ENCODE measurements at regions not wholly inside any gene's neighbourhood (a gene's known extent, or its start where the extent isn't known, plus 50 kb on each side); places are given as distances from the start of the nearest gene placed in this dataset.

DNA sequence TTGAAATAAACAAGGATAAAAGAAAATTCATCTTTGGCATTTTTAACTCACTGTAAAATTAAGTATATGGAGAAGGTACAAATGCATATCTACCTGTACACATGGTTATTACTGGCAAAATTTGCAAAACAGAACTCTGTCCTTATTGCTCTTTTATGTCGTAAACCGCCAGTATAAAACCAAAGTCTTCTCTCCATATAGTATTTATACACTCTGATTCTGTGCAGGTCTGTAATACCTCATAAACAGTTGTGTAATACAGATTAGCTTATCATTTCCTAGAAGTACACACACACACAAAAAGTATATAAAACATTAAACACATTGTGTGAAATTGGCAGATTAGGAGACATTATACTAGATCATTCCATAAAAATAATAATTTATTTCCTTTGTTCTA, 406.6 kb upstream of the ANO3 start:
- no peaks in the 10 kb centered on the region for H3K27me3 ChIP-seq (ENCODE audit: insufficient read depth, low read length)
- intact Hi-C loops (cut with micrococcal nuclease) = no loop called here
- H3K9ac ChIP-seq (ENCODE audit: low read length) = no peak overlapping the region
- H3K27ac ChIP-seq (ENCODE audit: low read depth, low read length) = no peak overlapping the region
- no peak overlapping the region for H3K4me2 ChIP-seq (ENCODE audit: low read length)
- no peak overlapping the region for H3K4me3 ChIP-seq (replicated peaks in 1 of 2; ENCODE audit: low read depth in 1 of 2, low read length in 2 of 2)
- BruUV-seq (replicated peaks) = no TSS peak
- ChIA-PET CTCF (no interaction called here), RAD21 (ENCODE audit: low non-redundant PET in 1 of 2, low total read pairs in 2 of 2, uncharacterized antibody in 2 of 2, unreplicated experiment in 2 of 2) (no interaction called here), POLR2A (no interaction called here)
- H4K20me1 ChIP-seq (ENCODE audit: insufficient read depth) = no peaks in the 10 kb centered on the region
- H2AFZ ChIP-seq (ENCODE audit: low read depth, low read length, poor library complexity, severe bottlenecking) = no peak overlapping the region
- TF ChIP-seq, protein P1, sequence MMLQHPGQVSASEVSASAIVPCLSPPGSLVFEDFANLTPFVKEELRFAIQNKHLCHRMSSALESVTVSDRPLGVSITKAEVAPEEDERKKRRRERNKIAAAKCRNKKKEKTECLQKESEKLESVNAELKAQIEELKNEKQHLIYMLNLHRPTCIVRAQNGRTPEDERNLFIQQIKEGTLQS (IDR thresholded peaks at IDR 0.05) = no peak
- TF ChIP-seq TCF7L2 (IDR thresholded peaks at IDR 0.05; ENCODE audit: borderline replicate concordance, extremely low read depth, insufficient read depth, insufficient read length) (no peak), POLR2A (IDR thresholded peaks at IDR 0.05; ENCODE audit: borderline replicate concordance, extremely low read depth, insufficient read depth, insufficient read length) (no peak)
- H3K4me1 ChIP-seq (ENCODE audit: control insufficient read depth in 1 of 2, insufficient read depth in 2 of 2, low read length in 2 of 2) = no peaks in the 10 kb centered on the region
- H3K79me2 ChIP-seq (ENCODE audit: insufficient read depth, low read length) = no peaks in the 10 kb centered on the region
- no peaks in the 10 kb centered on the region for H3K9me2 ChIP-seq (ENCODE audit: insufficient read depth)
- no peaks in the 10 kb centered on the region for H3K36me3 ChIP-seq (ENCODE audit: control insufficient read depth in 1 of 2, insufficient read depth in 2 of 2, low read length in 2 of 2)
- ATAC-seq (no peak), DNase-seq (ENCODE audit: low read depth, low spot score) (no peak)
- peaks cover 6 to 7% of the 10 kb centered on the region in 2 experiments; a peak in 3 of 4 replicates for H3K9me3 ChIP-seq (ENCODE audit: control insufficient read depth in 1 of 2, insufficient read depth in 1 of 2, low read depth in 1 of 2, low read length in 2 of 2)

DNA sequence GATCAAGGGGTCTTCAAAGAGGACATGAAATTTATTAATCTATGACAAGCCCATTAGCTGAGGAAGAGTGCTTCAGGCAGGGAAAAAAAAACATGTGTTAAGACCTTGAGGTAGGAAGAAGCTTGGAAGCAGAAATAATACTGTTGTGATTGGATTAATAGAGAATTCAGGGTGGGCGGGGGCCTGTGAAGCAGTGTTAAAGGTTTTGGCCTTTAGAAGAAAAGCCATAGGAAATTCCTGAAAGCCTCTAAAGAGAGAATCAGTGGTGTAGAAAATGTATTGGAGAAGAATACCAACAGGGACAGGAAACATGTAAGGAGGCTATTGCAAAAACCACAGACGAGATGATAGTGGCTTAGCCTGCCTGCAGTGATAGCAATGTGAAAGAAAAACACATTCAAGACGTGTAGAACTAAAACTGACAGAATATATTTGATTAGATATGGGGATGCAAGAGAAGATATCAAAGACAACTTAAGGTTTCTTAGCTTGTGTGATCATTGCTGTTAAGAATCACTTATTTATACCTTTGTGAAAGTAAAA, 404.4 kb upstream of the ANO3 start:
- no peak overlapping the region for H3K4me3 ChIP-seq (replicated peaks in 1 of 2; ENCODE audit: low read depth in 1 of 2, low read length in 2 of 2)
- BruUV-seq (replicated peaks) = no TSS peak
- H4K20me1 ChIP-seq (ENCODE audit: insufficient read depth) = no peaks in the 10 kb centered on the region
- no peak overlapping the region for H3K4me2 ChIP-seq (ENCODE audit: low read length)
- ATAC-seq (no peak), DNase-seq (ENCODE audit: low read depth, low spot score) (no peak)
- CTCF ChIA-PET = no interaction called here
- no peaks in the 10 kb centered on the region for H3K27me3 ChIP-seq (ENCODE audit: insufficient read depth, low read length)
- no peaks in the 10 kb centered on the region for H3K79me2 ChIP-seq (ENCODE audit: insufficient read depth, low read length)
- H3K9me3 ChIP-seq (ENCODE audit: control insufficient read depth in 1 of 2, insufficient read depth in 1 of 2, low read depth in 1 of 2, low read length in 2 of 2) = peaks cover 9 to 14% of the 10 kb centered on the region in 2 experiments; a peak in 3 of 4 replicates
- H3K36me3 ChIP-seq (ENCODE audit: control insufficient read depth in 1 of 2, insufficient read depth in 2 of 2, low read length in 2 of 2) = no peaks in the 10 kb centered on the region
- RAD21 ChIA-PET (ENCODE audit: low non-redundant PET in 1 of 2, low total read pairs in 2 of 2, uncharacterized antibody in 2 of 2, unreplicated experiment in 2 of 2) = no interaction called here
- H3K4me1 ChIP-seq (ENCODE audit: control insufficient read depth in 1 of 2, insufficient read depth in 2 of 2, low read length in 2 of 2) = no peaks in the 10 kb centered on the region
- H3K9ac ChIP-seq (ENCODE audit: low read length) = no peak overlapping the region
- POLR2A ChIA-PET = no interaction called here
- H3K27ac ChIP-seq (ENCODE audit: low read depth, low read length) = no peak overlapping the region
- H2AFZ ChIP-seq (ENCODE audit: low read depth, low read length, poor library complexity, severe bottlenecking) = no peak overlapping the region
- H3K9me2 ChIP-seq (ENCODE audit: insufficient read depth) = no peaks in the 10 kb centered on the region
- intact Hi-C loops (cut with micrococcal nuclease) = no loop called here
- TF ChIP-seq RAD21 (IDR thresholded peaks at IDR 0.05; ENCODE audit: low read depth) (no peak), CBX3 (IDR thresholded peaks at IDR 0.05; ENCODE audit: low read depth) (no peak), ZFX (IDR thresholded peaks at IDR 0.05) (no peak), YY1 (IDR thresholded peaks at IDR 0.05; ENCODE audit: extremely low read depth, insufficient replicate concordance, low read depth, low read length) (no peak)
- TF ChIP-seq, protein P2, sequence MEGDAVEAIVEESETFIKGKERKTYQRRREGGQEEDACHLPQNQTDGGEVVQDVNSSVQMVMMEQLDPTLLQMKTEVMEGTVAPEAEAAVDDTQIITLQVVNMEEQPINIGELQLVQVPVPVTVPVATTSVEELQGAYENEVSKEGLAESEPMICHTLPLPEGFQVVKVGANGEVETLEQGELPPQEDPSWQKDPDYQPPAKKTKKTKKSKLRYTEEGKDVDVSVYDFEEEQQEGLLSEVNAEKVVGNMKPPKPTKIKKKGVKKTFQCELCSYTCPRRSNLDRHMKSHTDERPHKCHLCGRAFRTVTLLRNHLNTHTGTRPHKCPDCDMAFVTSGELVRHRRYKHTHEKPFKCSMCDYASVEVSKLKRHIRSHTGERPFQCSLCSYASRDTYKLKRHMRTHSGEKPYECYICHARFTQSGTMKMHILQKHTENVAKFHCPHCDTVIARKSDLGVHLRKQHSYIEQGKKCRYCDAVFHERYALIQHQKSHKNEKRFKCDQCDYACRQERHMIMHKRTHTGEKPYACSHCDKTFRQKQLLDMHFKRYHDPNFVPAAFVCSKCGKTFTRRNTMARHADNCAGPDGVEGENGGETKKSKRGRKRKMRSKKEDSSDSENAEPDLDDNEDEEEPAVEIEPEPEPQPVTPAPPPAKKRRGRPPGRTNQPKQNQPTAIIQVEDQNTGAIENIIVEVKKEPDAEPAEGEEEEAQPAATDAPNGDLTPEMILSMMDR (IDR thresholded peaks at IDR 0.05 in 2 of 3, conservative IDR thresholded peaks at IDR 0.05 in 1 of 3; ENCODE audit: borderline replicate concordance in 1 of 3, insufficient read depth in 1 of 3, low read depth in 2 of 3, low read length in 2 of 3) = no peak
- TF ChIP-seq, protein P3, sequence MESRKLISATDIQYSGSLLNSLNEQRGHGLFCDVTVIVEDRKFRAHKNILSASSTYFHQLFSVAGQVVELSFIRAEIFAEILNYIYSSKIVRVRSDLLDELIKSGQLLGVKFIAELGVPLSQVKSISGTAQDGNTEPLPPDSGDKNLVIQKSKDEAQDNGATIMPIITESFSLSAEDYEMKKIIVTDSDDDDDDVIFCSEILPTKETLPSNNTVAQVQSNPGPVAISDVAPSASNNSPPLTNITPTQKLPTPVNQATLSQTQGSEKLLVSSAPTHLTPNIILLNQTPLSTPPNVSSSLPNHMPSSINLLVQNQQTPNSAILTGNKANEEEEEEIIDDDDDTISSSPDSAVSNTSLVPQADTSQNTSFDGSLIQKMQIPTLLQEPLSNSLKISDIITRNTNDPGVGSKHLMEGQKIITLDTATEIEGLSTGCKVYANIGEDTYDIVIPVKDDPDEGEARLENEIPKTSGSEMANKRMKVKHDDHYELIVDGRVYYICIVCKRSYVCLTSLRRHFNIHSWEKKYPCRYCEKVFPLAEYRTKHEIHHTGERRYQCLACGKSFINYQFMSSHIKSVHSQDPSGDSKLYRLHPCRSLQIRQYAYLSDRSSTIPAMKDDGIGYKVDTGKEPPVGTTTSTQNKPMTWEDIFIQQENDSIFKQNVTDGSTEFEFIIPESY (IDR thresholded peaks at IDR 0.05; ENCODE audit: extremely low read depth, insufficient replicate concordance, low read length) = no peak
- TF ChIP-seq, protein P1 (IDR thresholded peaks at IDR 0.05) = no peak
- TF ChIP-seq, protein P4, sequence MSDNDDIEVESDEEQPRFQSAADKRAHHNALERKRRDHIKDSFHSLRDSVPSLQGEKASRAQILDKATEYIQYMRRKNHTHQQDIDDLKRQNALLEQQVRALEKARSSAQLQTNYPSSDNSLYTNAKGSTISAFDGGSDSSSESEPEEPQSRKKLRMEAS (IDR thresholded peaks at IDR 0.05) = no peak

Measured in HCT116 (cell line).